ENCODE measurements at regions not wholly inside any gene's neighbourhood (a gene's known extent, or its start where the extent isn't known, plus 50 kb on each side); places are given as distances from the start of the nearest gene placed in this dataset.
"Not testable (repeated sequence)": the region's sequence is repeated elsewhere in the genome, so short reads cannot be mapped to it uniquely, and the experiment has no call there.

- Histone ChIP-seq H3K27ac (ENCODE audit: control insufficient read depth, insufficient read depth, low read length) (no peak overlapping the region), H3K4me3 (ENCODE audit: control insufficient read depth in 2 of 3, extremely low read depth in 1 of 3, insufficient read depth in 2 of 3, low read depth in 1 of 3, low read length in 3 of 3) (no peak overlapping the region), H3K4me2 (ENCODE audit: control insufficient read depth, extremely low read depth, insufficient read depth, low read depth, low read length) (no peak overlapping the region), H3K9me1 (ENCODE audit: control insufficient read depth, extremely low read depth, insufficient read depth, low read length) (no peaks in the 10 kb centered on the region), H3K79me2 (ENCODE audit: control insufficient read depth, insufficient read depth, low read length) (no peaks in the 10 kb centered on the region), H3K9ac (ENCODE audit: control insufficient read depth, extremely low read depth, insufficient read depth, low read length) (no peak overlapping the region), H3K4me1 (ENCODE audit: control insufficient read depth, extremely low read depth, insufficient read depth, low read length) (no peaks in the 10 kb centered on the region), H2AFZ (ENCODE audit: control insufficient read depth, low read length) (no peak overlapping the region), H4K20me1 (ENCODE audit: control insufficient read depth, extremely low read depth, insufficient read depth, low read length) (no peaks in the 10 kb centered on the region), H3K36me3 (ENCODE audit: control insufficient read depth in 2 of 2, extremely low read depth in 1 of 2, insufficient read depth in 2 of 2, low read length in 2 of 2) (no peaks in the 10 kb centered on the region), H3K9me3 (ENCODE audit: control insufficient read depth, low read depth, low read length) (no peaks in the 10 kb centered on the region), H3K27me3 (ENCODE audit: control insufficient read depth, extremely low read depth, insufficient read depth, low read length) (no peaks in the 10 kb centered on the region)
- dilution Hi-C loops (cut with MboI; ENCODE audit: extremely low pct_ligation_motif_present, low sequenced_read_pairs) = no loop called here
- no peak for DNase-seq (ENCODE audit: low read depth, low spot score)
- TF ChIP-seq CTCF (optimal IDR thresholded peaks at IDR 0.05 in 1 of 3, IDR thresholded peaks at IDR 0.05 in 1 of 3, conservative IDR thresholded peaks at IDR 0.05 in 1 of 3; ENCODE audit: extremely low read depth in 1 of 3, insufficient read depth in 2 of 3, low read length in 3 of 3) = no peak
- no peak for TF ChIP-seq EZH2 (IDR thresholded peaks at IDR 0.05; ENCODE audit: low read length)
- FAIRE-seq = no peak
Measured at GRCh38 chr7:114173170-114173890, 241.3 kb upstream of the FOXP2 start.

- H3K4me1 ChIP-seq (ENCODE audit: control insufficient read depth, extremely low read depth, insufficient read depth, low read length); H3K9me3 ChIP-seq (ENCODE audit: control insufficient read depth, low read depth, low read length); H3K9ac ChIP-seq (ENCODE audit: control insufficient read depth, extremely low read depth, insufficient read depth, low read length); H3K36me3 ChIP-seq (ENCODE audit: control insufficient read depth in 2 of 2, extremely low read depth in 1 of 2, insufficient read depth in 2 of 2, low read length in 2 of 2); H3K4me3 ChIP-seq (ENCODE audit: control insufficient read depth in 2 of 3, extremely low read depth in 1 of 3, insufficient read depth in 2 of 3, low read depth in 1 of 3, low read length in 3 of 3); dilution Hi-C loops (cut with MboI; ENCODE audit: extremely low pct_ligation_motif_present, low sequenced_read_pairs); H2AFZ ChIP-seq (ENCODE audit: control insufficient read depth, low read length); H3K79me2 ChIP-seq (ENCODE audit: control insufficient read depth, insufficient read depth, low read length); FAIRE-seq; H3K4me2 ChIP-seq (ENCODE audit: control insufficient read depth, extremely low read depth, insufficient read depth, low read depth, low read length); H4K20me1 ChIP-seq (ENCODE audit: control insufficient read depth, extremely low read depth, insufficient read depth, low read length); H3K9me1 ChIP-seq (ENCODE audit: control insufficient read depth, extremely low read depth, insufficient read depth, low read length); H3K27me3 ChIP-seq (ENCODE audit: control insufficient read depth, extremely low read depth, insufficient read depth, low read length); DNase-seq (ENCODE audit: low read depth, low spot score); H3K27ac ChIP-seq (ENCODE audit: control insufficient read depth, insufficient read depth, low read length): not testable (repeated sequence)
Measured at GRCh38 chr7:114169389-114169788, 245.2 kb upstream of the FOXP2 start.

- dilution Hi-C loops (cut with MboI; ENCODE audit: extremely low pct_ligation_motif_present, low sequenced_read_pairs) = no loop called here
- no peak for TF ChIP-seq CTCF (optimal IDR thresholded peaks at IDR 0.05 in 1 of 3, IDR thresholded peaks at IDR 0.05 in 1 of 3, conservative IDR thresholded peaks at IDR 0.05 in 1 of 3; ENCODE audit: extremely low read depth in 1 of 3, insufficient read depth in 2 of 3, low read length in 3 of 3)
- TF ChIP-seq EZH2 (IDR thresholded peaks at IDR 0.05; ENCODE audit: low read length) = no peak
Measured at GRCh38 chr7:114160925-114161324, 242.1 kb upstream of the PPP1R3A start.

More at GRCh38 chr7:114160925-114161324, 242.1 kb upstream of the PPP1R3A start:
- Histone ChIP-seq H3K4me3 (ENCODE audit: control insufficient read depth in 2 of 3, extremely low read depth in 1 of 3, insufficient read depth in 2 of 3, low read depth in 1 of 3, low read length in 3 of 3) (no peak overlapping the region), H3K36me3 (ENCODE audit: control insufficient read depth in 2 of 2, extremely low read depth in 1 of 2, insufficient read depth in 2 of 2, low read length in 2 of 2) (no peaks in the 10 kb centered on the region), H3K27me3 (ENCODE audit: control insufficient read depth, extremely low read depth, insufficient read depth, low read length) (no peaks in the 10 kb centered on the region), H3K9ac (ENCODE audit: control insufficient read depth, extremely low read depth, insufficient read depth, low read length) (no peak overlapping the region), H3K9me3 (ENCODE audit: control insufficient read depth, low read depth, low read length) (no peaks in the 10 kb centered on the region), H3K4me2 (ENCODE audit: control insufficient read depth, extremely low read depth, insufficient read depth, low read depth, low read length) (no peak overlapping the region), H3K79me2 (ENCODE audit: control insufficient read depth, insufficient read depth, low read length) (no peaks in the 10 kb centered on the region), H2AFZ (ENCODE audit: control insufficient read depth, low read length) (no peak overlapping the region), H4K20me1 (ENCODE audit: control insufficient read depth, extremely low read depth, insufficient read depth, low read length) (no peaks in the 10 kb centered on the region), H3K9me1 (ENCODE audit: control insufficient read depth, extremely low read depth, insufficient read depth, low read length) (no peaks in the 10 kb centered on the region), H3K4me1 (ENCODE audit: control insufficient read depth, extremely low read depth, insufficient read depth, low read length) (no peaks in the 10 kb centered on the region), H3K27ac (ENCODE audit: control insufficient read depth, insufficient read depth, low read length) (no peak overlapping the region)
- DNase-seq (ENCODE audit: low read depth, low spot score) = no peak
- no peak for FAIRE-seq

Measured in keratinocyte (primary cell).